Fibroblast of skin of abdomen (primary cell): ENCODE measurements at regions not wholly inside any gene's neighbourhood (a gene's known extent, or its start where the extent isn't known, plus 50 kb on each side); places are given as distances from the start of the nearest gene placed in this dataset.
A peak's percentile ranks its signal among the peaks of the same experiment; 100 is the strongest.
"Not testable (repeated sequence)": the region's sequence is repeated elsewhere in the genome, so short reads cannot be mapped to it uniquely, and the experiment has no call there.

Experiments used
- DNase-seq: peaks from one replicate; pipeline ENCODE4 v3.0.0-alpha.2; 2013

GRCh38 chr18:44564922-44565321, 115.8 kb upstream of the SETBP1 start:
- peak; percentile 58 for DNase-seq

- DNase-seq: no peak
Observed at GRCh38 chr18:44568342-44568741, 112.3 kb upstream of the SETBP1 start.

GRCh38 chr18:44568986-44569385, 111.7 kb upstream of the SETBP1 start:
- DNase-seq: peak; percentile 39

DNA sequence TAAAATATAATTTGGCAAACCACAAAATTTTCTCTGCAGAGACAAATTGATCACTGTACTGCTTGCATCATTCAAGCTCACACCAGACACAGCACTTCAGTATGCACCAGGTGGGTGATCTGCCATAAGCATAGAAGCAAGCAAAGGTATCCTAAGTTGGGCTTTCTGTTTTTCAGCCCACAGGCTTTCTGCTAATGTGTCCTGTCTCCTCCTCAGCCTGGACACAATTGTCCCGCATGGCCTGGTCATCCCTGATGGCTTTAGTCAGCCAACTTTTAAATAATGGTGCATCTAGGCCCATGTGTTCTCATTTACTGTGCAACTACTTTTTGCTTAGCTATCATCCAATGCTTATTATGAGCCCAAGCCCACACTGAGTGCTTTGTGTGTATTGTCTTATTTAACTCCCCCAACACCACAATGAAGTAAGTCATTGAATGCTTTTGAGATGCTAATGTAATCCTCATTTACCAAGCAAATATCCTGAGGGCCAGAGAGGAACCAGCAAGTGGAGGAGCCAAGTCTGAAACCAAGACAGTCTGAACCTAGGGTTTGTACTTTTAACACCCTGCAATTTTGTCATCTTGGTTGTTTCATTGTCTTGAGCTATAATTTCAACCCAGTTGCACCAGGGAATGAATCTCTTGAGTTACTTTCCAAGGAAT, 111.2 kb upstream of the SETBP1 start:
- DNase-seq: no peak

DNA sequence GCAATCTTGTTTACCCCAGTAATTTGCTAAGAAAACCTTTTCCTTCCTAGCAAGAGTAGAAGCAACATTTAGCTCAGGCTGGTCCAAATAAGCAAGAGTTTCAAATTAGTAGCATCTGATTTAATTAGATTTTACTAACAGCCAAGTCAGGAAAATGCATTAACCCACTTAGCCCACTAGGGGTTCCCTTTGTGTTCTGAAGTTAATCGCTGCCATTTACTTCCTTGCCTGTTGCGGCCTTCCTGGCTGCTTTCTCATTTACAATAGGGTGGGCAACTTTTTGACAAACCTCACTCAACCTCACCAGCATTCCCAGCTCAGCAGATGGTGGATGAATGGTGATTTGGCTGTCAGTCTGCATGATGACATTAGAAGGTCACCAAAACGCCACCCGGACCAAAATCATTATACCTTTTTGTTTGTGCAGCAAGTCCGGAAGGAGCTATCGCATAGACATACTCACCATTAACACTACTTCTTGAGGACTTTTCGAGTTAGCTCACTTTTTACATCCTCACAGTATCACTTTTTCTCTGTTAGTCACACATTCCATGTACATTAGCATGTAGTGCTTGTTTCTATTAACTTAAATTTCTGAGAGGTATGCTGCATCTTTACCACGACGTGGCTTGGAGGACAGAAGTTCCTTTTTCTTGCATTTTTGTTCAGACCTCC, 101.5 kb upstream of the SETBP1 start:
- peak; percentile 78 for DNase-seq

- DNase-seq: no peak
Observed at GRCh38 chr18:44579745-44580144, 100.9 kb upstream of the SETBP1 start.

GRCh38 chr18:44580159-44580558, 100.5 kb upstream of the SETBP1 start:
- DNase-seq: no peak

GRCh38 chr18:44580782-44581181, 99.9 kb upstream of the SETBP1 start:
- not testable (repeated sequence) for DNase-seq

GRCh38 chr18:44582456-44582855, 98.2 kb upstream of the SETBP1 start:
- DNase-seq: no peak

GRCh38 chr18:44584900-44585299, 95.8 kb upstream of the SETBP1 start:
- DNase-seq: no peak

GRCh38 chr18:44586782-44587524, 93.7 kb upstream of the SETBP1 start:
- DNase-seq: no peak

- peak; percentile 55 for DNase-seq
Observed at GRCh38 chr18:44588508-44588907, 92.2 kb upstream of the SETBP1 start.

DNA sequence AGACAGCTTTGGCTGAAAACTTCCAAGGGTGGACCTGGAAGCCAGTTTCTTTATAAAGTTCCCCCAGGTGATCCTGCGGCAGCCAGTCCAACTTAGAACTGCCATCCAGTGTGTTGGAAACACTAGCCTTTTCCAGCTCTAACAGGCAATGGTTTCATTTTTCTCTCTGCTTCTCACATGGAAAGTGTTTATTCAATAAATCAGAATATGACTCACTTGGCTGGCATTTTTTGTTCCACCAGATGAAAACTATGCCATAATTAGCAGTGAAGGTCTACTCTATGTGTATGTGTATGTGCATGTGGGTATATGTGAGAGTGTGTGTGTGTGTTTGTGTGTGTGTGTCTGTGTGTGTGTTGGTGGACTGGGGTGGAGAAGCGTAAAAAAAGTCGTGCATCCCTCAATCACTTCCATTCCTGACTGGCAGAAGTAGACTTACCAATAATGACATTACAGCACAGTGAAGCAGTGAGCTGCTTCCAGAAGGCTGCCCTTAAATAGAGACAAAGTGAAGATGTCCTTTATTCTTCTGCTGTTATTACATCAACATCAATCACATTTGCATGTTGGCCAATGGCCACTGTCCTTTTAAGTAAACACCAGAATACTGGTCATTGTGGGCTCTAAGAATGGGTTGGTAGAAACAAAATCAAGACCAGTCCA, 90.9 kb upstream of the SETBP1 start:
- peak; percentile 91 for DNase-seq

- no peak for DNase-seq
Observed at GRCh38 chr18:44590956-44591670, 89.6 kb upstream of the SETBP1 start.

DNA sequence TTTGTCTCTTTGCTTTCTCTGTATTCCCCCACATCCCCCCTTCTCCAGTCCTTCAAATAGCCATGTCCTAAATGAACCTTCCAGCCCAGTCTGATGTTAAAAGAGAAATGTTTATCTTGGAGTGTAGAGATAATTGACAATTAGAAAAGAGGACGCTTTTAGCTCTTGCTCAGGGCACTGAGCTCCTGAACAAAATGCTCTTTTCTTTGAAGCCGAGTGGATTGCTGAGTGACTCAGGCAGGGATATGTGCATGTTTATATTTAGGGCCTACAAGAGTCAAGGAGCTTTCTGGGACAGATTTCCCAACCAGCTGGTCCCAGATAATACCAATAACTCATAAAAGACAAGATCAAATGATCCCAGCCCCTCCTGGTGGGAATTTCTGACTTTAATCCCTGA, 88.0 kb upstream of the SETBP1 start:
- peak; percentile 52 for DNase-seq

DNA sequence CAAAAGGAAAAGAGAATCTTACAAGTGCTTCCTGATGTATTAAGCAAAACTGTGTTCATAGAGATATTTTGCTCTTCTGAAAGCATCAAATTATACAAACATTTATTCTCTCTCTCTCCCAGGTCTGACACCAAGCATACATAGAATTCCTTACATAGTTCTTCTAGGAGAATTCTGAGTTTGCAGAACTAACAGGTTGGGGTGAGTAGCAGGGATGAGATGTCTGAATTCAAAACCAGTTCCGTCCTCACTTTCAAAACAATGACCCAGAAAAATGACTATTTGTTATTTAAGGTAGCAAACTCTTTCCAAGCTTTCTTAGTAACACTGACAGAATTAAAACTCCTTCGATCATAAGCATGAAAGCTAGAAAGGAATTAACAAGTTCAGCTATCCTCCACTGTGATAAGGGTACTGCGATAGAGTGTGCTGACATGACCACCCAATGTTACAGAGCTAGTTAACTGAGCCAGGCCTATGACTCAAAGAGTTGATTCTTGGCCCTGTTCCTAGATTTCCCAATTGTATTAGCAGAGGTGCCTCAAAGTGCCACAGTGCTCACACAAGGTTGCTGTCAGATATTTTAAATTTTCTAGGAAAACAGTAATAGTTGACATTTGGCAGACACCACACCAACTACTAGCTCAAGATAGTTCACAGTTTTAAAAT, 85.8 kb upstream of the SETBP1 start:
- peak; percentile 83 for DNase-seq

DNA sequence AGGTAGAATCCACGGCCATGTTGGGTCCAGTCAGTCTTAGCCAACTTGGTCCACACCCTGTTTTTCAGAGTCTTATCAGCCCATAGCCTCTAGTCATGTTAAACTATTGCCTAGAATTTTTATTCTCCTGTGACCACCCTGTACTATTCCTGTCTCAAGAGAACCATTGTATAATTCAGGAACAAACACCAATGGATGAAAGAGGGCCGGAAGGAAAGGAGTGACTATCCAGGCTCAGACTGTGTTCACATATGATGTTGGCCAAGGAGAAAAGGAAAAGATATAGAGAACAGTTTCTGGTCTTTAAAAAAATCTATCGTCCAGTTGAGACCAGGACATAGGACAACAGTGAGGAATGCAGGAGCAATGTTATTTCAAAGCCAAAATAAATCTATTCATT, 82.9 kb upstream of the SETBP1 start:
- no peak for DNase-seq

DNA sequence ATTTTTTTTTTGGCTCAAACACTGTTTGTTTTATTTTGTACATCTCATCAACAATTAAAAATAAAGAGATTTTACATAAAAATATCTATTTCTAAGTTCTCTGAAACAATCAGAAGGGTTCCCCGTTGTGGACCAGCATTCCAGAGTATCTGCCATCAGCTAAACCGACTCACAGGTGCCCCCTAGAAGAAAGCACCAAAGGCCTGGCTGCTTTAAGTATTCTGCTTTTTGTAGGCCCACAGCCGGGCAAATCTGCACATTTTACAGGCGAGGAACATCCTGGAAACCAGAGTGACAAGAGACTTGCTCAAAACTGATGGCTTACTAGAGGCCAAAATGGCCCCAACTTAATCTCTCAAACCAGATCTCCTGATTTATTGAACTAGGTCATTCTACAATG, 82.2 kb upstream of the SETBP1 start:
- DNase-seq: no peak

DNA sequence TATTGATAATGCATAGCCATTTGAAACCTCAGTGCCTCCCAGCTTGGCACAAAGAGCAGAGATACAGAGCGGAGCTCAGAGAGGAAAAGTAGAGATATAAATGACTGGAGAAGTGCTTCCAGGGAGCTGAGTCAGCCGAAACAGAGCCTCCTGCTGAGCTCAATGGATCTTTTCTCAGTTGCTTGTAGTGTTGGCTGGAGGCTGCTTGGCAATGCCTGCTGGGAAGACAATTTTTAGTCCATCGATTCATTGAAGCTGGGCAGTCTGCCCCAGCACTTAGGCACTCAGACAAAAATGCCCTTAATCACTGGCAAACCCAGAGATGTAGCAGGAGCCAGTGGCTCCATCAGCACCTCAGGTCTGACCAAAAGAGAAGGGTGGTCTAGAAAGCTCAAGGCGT, 81.3 kb upstream of the SETBP1 start:
- DNase-seq: peak; percentile 35

- DNase-seq: peak; percentile 88
Observed at GRCh38 chr18:44601447-44601846, 79.2 kb upstream of the SETBP1 start.

DNA sequence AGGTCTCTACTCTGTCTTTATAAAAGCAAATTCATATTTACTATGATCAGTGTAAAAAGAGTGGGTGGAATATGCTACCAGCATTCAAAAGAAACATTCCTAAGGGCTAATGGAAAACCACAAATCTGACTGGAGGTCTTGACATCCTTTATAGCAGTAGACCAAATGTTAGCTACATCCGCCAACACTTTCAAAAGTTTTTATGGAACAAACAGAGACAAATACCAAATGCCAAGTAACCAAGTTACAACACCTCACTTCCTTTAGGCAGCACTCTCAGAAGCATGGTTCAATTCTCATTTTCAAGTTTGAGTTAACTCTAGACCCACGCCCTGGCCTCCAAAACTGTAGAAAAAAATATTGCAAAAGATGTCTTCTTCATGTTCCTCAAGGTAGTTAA, 78.3 kb upstream of the SETBP1 start:
- peak; percentile 71 for DNase-seq

- DNase-seq: peak; percentile 43
Observed at GRCh38 chr18:44602845-44603244, 77.8 kb upstream of the SETBP1 start.
